NCI-H2196 treated with DMSO at 0.1 percent for 48 hours (cell line): ENCODE measurements at regions not wholly inside any gene's neighbourhood (a gene's known extent, or its start where the extent isn't known, plus 50 kb on each side); places are given as distances from the start of the nearest gene placed in this dataset.
"Not testable (repeated sequence)": the region's sequence is repeated elsewhere in the genome, so short reads cannot be mapped to it uniquely, and the experiment has no call there.

Experiments
- DNase-seq: peaks from one replicate; lab custom pipeline; 2025; ENCODE audit not compliant: unreplicated experiment; lab: John Stamatoyannopoulos, UW

- no peak for DNase-seq
Observed at GRCh38 chr14:45633220-45633984, 380.4 kb upstream of the MIS18BP1 start.

- no peak for DNase-seq
Observed at GRCh38 chr14:45621731-45622130, 368.7 kb upstream of the MIS18BP1 start.

GRCh38 chr14:45619831-45620230, 366.8 kb upstream of the MIS18BP1 start:
- DNase-seq = no peak

- no peak for DNase-seq
Observed at GRCh38 chr14:45610318-45610717, 357.3 kb upstream of the MIS18BP1 start.

GRCh38 chr14:45587142-45587541, 334.1 kb upstream of the MIS18BP1 start:
- no peak for DNase-seq

GRCh38 chr14:45559626-45560025, 306.6 kb upstream of the MIS18BP1 start:
- no peak for DNase-seq

GRCh38 chr14:45558183-45558582, 305.2 kb upstream of the MIS18BP1 start:
- DNase-seq = no peak

GRCh38 chr14:45553981-45554380, 301.0 kb upstream of the MIS18BP1 start:
- DNase-seq = no peak

GRCh38 chr14:45551240-45551820, 298.3 kb upstream of the MIS18BP1 start:
- not testable (repeated sequence) for DNase-seq

- DNase-seq = no peak
Observed at GRCh38 chr14:45531022-45531421, 278.0 kb upstream of the MIS18BP1 start.

- peak; percentile 18 for DNase-seq
Observed at GRCh38 chr14:45526715-45527549, 273.9 kb upstream of the MIS18BP1 start.

GRCh38 chr14:45519766-45520165, 266.8 kb upstream of the MIS18BP1 start:
- DNase-seq = no peak

- no peak for DNase-seq
Observed at GRCh38 chr14:45492876-45493275, 239.9 kb upstream of the MIS18BP1 start.

- no peak for DNase-seq
Observed at GRCh38 chr14:45491914-45492313, 238.9 kb upstream of the MIS18BP1 start.

GRCh38 chr14:45486599-45486998, 233.6 kb upstream of the MIS18BP1 start:
- DNase-seq = no peak

- no peak for DNase-seq
Observed at GRCh38 chr14:45467023-45467422, 214.0 kb upstream of the MIS18BP1 start.

- DNase-seq = no peak
Observed at GRCh38 chr14:45434221-45434620, 181.2 kb upstream of the MIS18BP1 start.

- peak; percentile 34 for DNase-seq
Observed at GRCh38 chr14:45426685-45427282, 173.8 kb upstream of the MIS18BP1 start.

GRCh38 chr14:45406942-45407341, 153.9 kb upstream of the MIS18BP1 start:
- DNase-seq = no peak

- DNase-seq = no peak
Observed at GRCh38 chr14:45400950-45401640, 148.1 kb upstream of the MIS18BP1 start.

- no peak for DNase-seq
Observed at GRCh38 chr14:45400509-45400908, 147.5 kb upstream of the MIS18BP1 start.
